ENCODE measurements at regions not wholly inside any gene's neighbourhood (a gene's known extent, or its start where the extent isn't known, plus 50 kb on each side); places are given as distances from the start of the nearest gene placed in this dataset.

- TF ChIP-seq YY1 (tag by site-specific recombination; IDR thresholded peaks at IDR 0.05) (no peak), CTCF (tag by site-specific recombination; IDR thresholded peaks at IDR 0.05) (no peak), ZBTB1 (tag by site-specific recombination; IDR thresholded peaks at IDR 0.05) (no peak), ZNF16 (tag by site-specific recombination; IDR thresholded peaks at IDR 0.05; ENCODE audit: low read depth) (no peak), ZNF292 (tag by site-specific recombination; IDR thresholded peaks at IDR 0.05; ENCODE audit: borderline replicate concordance, low read depth) (no peak)
Observed at GRCh38 chr3:25297667-25298585, 130.1 kb upstream of the RARB start.

All from HEK293 (cell line).